ENCODE measurements at regions not wholly inside any gene's neighbourhood (a gene's known extent, or its start where the extent isn't known, plus 50 kb on each side); places are given as distances from the start of the nearest gene placed in this dataset.

DNA sequence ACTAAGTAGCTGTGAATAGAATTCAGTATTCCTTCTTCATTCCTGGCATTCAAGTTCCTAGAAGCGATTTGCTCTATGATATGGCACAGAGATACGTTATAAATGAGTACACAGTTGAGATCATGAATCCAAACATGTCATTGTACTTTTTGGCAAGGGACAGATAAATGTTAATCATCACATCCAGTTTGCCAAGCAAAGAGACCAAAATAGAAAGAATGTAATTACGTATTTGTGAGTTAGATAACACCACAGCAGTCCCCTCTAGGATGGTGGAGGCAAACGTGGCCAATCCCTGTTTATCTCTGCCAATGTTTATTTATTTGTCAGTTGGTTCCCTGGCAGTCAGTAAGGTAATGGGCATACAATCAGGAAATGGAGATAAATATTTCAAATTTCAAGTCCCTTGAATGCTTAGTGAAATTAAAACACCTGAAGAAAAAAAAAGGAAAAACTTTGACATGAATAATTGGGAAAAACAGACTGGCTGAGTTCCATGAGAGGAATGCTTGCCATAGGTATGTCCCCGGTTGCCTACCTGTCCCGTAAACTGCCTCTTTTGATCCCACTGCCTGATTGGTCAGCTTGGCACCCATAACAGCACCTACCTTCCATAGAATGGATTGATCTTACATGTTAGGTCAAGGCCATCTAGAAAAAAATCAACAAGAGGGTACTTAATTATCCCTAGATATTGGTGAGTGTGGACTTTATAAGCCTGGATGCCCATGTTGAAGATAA, 451.1 kb upstream of the NETO1 start:
- Histone ChIP-seq H3K27ac (ENCODE audit: low read length) (no peak overlapping the region), H3K9ac (ENCODE audit: low read length) (no peak overlapping the region), H3K36me3 (ENCODE audit: control insufficient read depth, low read depth, low read length) (no peaks in the 10 kb centered on the region), H3K4me3 (ENCODE audit: low read length) (no peak overlapping the region), H3K27me3 (ENCODE audit: control insufficient read depth, insufficient read depth, low read length) (no peaks in the 10 kb centered on the region), H3K9me3 (ENCODE audit: control insufficient read depth, low read depth, low read length) (no peaks in the 10 kb centered on the region), H3K4me1 (ENCODE audit: control insufficient read depth, low read depth, low read length) (no peaks in the 10 kb centered on the region)

DNA sequence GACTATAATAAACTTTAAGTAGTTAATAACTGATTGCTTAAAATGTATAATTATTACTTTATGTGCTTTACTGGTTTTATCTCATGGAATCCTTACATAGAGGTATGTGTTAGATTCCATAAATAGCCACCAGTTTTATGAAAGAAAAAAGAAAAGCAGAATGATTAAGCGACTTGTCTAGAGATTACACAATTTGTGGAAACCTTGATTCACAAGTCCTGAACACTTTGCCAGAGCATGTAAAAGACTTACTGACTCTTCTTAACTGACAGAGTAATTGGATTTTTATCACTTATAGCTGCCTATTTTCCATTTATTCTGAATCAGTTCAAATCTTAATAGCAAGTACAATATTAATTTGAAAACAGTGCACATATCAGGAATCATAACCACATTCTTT, 448.7 kb upstream of the NETO1 start:
- H3K9ac ChIP-seq (ENCODE audit: low read length) = no peak overlapping the region
- no peak overlapping the region for H3K27ac ChIP-seq (ENCODE audit: low read length)
- H3K9me3 ChIP-seq (ENCODE audit: control insufficient read depth, low read depth, low read length) = no peaks in the 10 kb centered on the region
- no peaks in the 10 kb centered on the region for H3K4me1 ChIP-seq (ENCODE audit: control insufficient read depth, low read depth, low read length)
- H3K36me3 ChIP-seq (ENCODE audit: control insufficient read depth, low read depth, low read length) = no peaks in the 10 kb centered on the region
- no peaks in the 10 kb centered on the region for H3K27me3 ChIP-seq (ENCODE audit: control insufficient read depth, insufficient read depth, low read length)
- H3K4me3 ChIP-seq (ENCODE audit: low read length) = no peak overlapping the region

DNA sequence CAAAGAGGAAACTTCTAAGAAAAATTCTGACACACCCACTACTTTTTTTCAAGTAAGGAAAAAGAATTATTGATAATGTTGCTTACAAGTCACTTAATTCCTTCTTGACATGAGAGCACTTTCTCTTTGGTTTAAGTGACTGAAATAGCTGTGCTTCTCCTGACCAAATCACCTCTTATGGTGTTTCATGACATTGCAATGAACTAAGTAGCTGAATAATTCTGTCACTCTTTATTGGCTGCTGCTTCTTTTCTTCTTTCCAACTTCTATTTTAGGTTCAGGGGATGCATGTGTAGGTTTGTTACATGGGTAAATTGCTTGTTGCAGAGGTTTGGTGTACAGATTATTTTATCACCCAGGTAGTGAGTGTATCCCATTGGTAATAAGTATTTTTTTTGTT, 447.6 kb upstream of the NETO1 start:
- no peak overlapping the region for H3K27ac ChIP-seq (ENCODE audit: low read length)
- H3K36me3 ChIP-seq (ENCODE audit: control insufficient read depth, low read depth, low read length) = no peaks in the 10 kb centered on the region
- H3K4me1 ChIP-seq (ENCODE audit: control insufficient read depth, low read depth, low read length) = no peaks in the 10 kb centered on the region
- H3K27me3 ChIP-seq (ENCODE audit: control insufficient read depth, insufficient read depth, low read length) = no peaks in the 10 kb centered on the region
- no peak overlapping the region for H3K9ac ChIP-seq (ENCODE audit: low read length)
- H3K4me3 ChIP-seq (ENCODE audit: low read length) = no peak overlapping the region
- H3K9me3 ChIP-seq (ENCODE audit: control insufficient read depth, low read depth, low read length) = no peaks in the 10 kb centered on the region

DNA sequence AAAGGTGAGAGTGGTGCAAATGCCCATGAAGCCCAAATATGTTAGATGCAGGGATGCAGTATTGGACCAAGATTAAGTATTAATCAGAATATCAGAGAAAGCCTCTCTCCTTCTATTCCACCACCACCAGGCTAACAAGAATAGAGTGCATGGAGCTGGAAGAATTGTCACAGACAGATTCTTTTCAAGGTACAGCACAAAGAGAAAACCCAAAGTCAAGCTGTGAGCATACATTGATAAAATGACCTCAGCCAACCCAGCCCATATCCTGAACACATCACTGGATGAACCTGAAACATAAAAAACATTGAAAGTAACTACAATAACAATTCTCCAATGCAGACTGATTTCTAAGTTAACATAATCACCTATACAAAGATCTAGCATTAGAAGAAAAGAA, 445.7 kb upstream of the NETO1 start:
- H3K27ac ChIP-seq (ENCODE audit: low read length) = no peak overlapping the region
- no peaks in the 10 kb centered on the region for H3K4me1 ChIP-seq (ENCODE audit: control insufficient read depth, low read depth, low read length)
- H3K36me3 ChIP-seq (ENCODE audit: control insufficient read depth, low read depth, low read length) = no peaks in the 10 kb centered on the region
- H3K27me3 ChIP-seq (ENCODE audit: control insufficient read depth, insufficient read depth, low read length) = no peaks in the 10 kb centered on the region
- no peak overlapping the region for H3K9ac ChIP-seq (ENCODE audit: low read length)
- H3K9me3 ChIP-seq (ENCODE audit: control insufficient read depth, low read depth, low read length) = no peaks in the 10 kb centered on the region
- H3K4me3 ChIP-seq (ENCODE audit: low read length) = no peak overlapping the region

DNA sequence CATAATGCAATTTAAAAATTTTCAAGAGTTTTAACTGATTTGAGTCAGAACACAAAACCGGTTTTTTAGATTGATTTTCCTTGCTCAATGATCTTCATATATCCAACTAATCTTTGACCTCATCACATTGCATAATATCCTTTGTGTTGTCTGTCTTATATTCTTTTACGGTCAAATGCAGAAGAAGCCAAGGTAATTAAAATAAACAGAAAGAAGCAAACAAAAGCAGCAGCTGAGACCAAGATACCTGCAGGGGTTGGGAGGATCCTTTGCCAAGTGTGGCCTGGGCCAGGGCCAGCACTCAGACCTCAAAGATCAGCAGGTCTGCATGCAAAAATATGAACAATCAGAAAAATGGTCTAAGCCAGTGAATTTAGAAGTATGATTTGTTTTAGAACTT, 428.9 kb upstream of the NETO1 start:
- no peak overlapping the region for H3K27ac ChIP-seq (ENCODE audit: low read length)

DNA sequence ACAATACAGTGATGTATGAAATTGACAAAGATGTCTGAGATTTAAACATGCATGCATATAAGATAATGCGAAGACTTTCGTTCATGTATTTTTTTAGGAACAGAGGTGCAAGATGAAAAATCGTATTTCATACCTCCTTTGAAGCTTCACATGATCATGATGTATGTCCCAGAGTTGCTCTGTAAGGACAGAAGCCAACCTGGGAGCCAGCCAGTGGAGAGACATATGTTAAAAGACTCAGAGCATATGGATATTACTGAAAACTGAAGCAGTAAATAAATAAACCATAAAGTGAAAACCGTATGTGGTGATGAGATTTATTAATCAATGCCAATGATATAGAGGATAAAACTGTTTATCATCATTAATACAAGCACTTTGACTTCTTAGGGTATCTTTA, 424.4 kb upstream of the NETO1 start:
- H3K4me3 ChIP-seq (ENCODE audit: low read length) = no peak overlapping the region

More for the DNA sequence above, 428.9 kb upstream of the NETO1 start:
- H3K4me1 ChIP-seq (ENCODE audit: control insufficient read depth, low read depth, low read length) = no peaks in the 10 kb centered on the region
- no peak overlapping the region for H3K4me3 ChIP-seq (ENCODE audit: low read length)
- H3K36me3 ChIP-seq (ENCODE audit: control insufficient read depth, low read depth, low read length) = no peaks in the 10 kb centered on the region
- H3K9me3 ChIP-seq (ENCODE audit: control insufficient read depth, low read depth, low read length) = no peaks in the 10 kb centered on the region
- H3K9ac ChIP-seq (ENCODE audit: low read length) = no peak overlapping the region
- no peaks in the 10 kb centered on the region for H3K27me3 ChIP-seq (ENCODE audit: control insufficient read depth, insufficient read depth, low read length)

DNA sequence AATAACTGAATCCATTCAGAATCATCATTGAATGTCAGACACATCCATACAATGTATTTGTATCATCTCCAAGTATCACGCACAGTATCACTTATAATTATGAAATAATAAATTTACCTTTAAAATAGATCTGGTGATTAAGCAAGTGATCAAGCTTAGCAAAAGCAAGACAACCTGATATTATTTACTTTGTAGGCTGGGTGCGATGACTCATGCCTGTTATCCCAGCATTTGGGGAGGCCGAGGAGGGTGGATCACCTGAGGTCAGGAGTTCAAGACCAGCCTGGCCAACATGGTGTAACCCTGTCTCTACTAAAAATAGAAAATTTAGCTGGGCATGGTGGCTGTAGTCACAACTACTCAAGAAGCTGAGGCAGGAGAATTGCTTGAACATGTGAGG, 421.0 kb upstream of the NETO1 start:
- no peaks in the 10 kb centered on the region for H3K27me3 ChIP-seq (ENCODE audit: control insufficient read depth, insufficient read depth, low read length)
- H3K9ac ChIP-seq (ENCODE audit: low read length) = no peak overlapping the region
- no peaks in the 10 kb centered on the region for H3K36me3 ChIP-seq (ENCODE audit: control insufficient read depth, low read depth, low read length)
- no peaks in the 10 kb centered on the region for H3K4me1 ChIP-seq (ENCODE audit: control insufficient read depth, low read depth, low read length)
- H3K27ac ChIP-seq (ENCODE audit: low read length) = no peak overlapping the region
- H3K9me3 ChIP-seq (ENCODE audit: control insufficient read depth, low read depth, low read length) = no peaks in the 10 kb centered on the region
- H3K4me3 ChIP-seq (ENCODE audit: low read length) = no peak overlapping the region

More for the DNA sequence above, 424.4 kb upstream of the NETO1 start:
- Histone ChIP-seq H3K36me3 (ENCODE audit: control insufficient read depth, low read depth, low read length) (no peaks in the 10 kb centered on the region), H3K27ac (ENCODE audit: low read length) (no peak overlapping the region), H3K27me3 (ENCODE audit: control insufficient read depth, insufficient read depth, low read length) (no peaks in the 10 kb centered on the region), H3K4me1 (ENCODE audit: control insufficient read depth, low read depth, low read length) (no peaks in the 10 kb centered on the region), H3K9me3 (ENCODE audit: control insufficient read depth, low read depth, low read length) (no peaks in the 10 kb centered on the region), H3K9ac (ENCODE audit: low read length) (no peak overlapping the region)

DNA sequence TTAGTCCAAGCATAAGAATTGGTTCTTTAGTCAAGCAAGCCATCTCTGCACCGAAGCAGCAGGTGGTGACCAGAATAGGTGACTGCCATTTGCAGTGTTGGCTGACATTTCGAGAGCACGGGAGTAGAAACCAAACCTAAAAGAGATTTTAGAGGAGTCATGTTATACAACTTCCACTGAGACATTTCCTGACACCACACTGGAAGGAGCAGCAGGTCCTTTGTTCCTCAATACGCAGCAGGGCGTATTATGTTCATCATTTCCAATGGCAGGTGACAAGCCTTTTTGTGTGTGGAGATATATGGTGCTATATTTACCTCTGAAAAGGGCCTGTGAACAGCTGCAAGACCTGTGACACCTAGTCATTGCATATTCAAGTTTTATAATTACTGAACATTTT, 418.8 kb upstream of the NETO1 start:
- Histone ChIP-seq H3K27me3 (ENCODE audit: control insufficient read depth, insufficient read depth, low read length) (no peaks in the 10 kb centered on the region), H3K27ac (ENCODE audit: low read length) (no peak overlapping the region), H3K4me3 (ENCODE audit: low read length) (no peak overlapping the region), H3K4me1 (ENCODE audit: control insufficient read depth, low read depth, low read length) (no peaks in the 10 kb centered on the region), H3K9ac (ENCODE audit: low read length) (no peak overlapping the region), H3K9me3 (ENCODE audit: control insufficient read depth, low read depth, low read length) (no peaks in the 10 kb centered on the region), H3K36me3 (ENCODE audit: control insufficient read depth, low read depth, low read length) (no peaks in the 10 kb centered on the region)

DNA sequence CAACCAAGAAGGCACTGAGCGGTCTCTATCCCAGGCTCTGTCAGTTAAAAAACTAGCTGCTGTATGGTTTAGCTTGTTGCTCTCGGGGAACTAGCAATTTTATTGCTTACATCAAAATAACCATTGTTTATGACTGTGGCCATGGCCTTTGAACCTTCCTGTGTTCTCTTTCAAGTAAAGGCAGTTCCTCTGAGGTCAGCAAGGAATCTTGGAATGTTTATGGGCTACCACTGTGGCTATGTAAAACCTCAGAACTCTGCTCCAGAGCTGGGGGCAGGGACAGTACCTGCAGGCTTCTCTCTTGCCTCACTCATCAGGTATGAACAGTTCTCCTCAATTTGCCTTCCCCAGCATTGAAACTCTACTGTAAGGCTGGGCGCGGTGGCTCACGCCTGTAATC, 416.0 kb upstream of the NETO1 start:
- Histone ChIP-seq H3K27me3 (ENCODE audit: control insufficient read depth, insufficient read depth, low read length) (no peaks in the 10 kb centered on the region), H3K9ac (ENCODE audit: low read length) (no peak overlapping the region), H3K27ac (ENCODE audit: low read length) (no peak overlapping the region), H3K36me3 (ENCODE audit: control insufficient read depth, low read depth, low read length) (no peaks in the 10 kb centered on the region), H3K4me3 (ENCODE audit: low read length) (no peak overlapping the region), H3K9me3 (ENCODE audit: control insufficient read depth, low read depth, low read length) (no peaks in the 10 kb centered on the region), H3K4me1 (ENCODE audit: control insufficient read depth, low read depth, low read length) (no peaks in the 10 kb centered on the region)

DNA sequence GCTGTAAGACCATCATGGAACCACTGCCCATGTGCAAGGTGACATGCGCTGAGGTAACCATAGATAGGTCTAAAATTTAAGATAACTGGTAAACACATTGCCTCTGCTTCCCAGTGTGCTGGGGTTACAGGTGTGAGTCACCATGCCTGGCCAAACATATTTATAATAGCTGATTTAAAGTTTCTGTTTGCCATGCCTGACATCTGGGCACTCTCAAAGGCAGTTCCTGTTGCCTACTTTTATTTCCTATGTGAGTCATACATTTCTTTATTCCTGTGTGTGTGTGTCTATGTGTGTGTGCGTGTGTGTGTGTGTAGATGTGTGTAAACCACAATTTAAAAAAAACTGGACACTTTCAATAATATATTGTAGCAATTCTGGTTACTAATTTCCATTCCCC, 415.2 kb upstream of the NETO1 start:
- Histone ChIP-seq H3K4me1 (ENCODE audit: control insufficient read depth, low read depth, low read length) (no peaks in the 10 kb centered on the region), H3K27me3 (ENCODE audit: control insufficient read depth, insufficient read depth, low read length) (no peaks in the 10 kb centered on the region), H3K4me3 (ENCODE audit: low read length) (no peak overlapping the region), H3K9me3 (ENCODE audit: control insufficient read depth, low read depth, low read length) (no peaks in the 10 kb centered on the region), H3K27ac (ENCODE audit: low read length) (no peak overlapping the region), H3K9ac (ENCODE audit: low read length) (no peak overlapping the region), H3K36me3 (ENCODE audit: control insufficient read depth, low read depth, low read length) (no peaks in the 10 kb centered on the region)

DNA sequence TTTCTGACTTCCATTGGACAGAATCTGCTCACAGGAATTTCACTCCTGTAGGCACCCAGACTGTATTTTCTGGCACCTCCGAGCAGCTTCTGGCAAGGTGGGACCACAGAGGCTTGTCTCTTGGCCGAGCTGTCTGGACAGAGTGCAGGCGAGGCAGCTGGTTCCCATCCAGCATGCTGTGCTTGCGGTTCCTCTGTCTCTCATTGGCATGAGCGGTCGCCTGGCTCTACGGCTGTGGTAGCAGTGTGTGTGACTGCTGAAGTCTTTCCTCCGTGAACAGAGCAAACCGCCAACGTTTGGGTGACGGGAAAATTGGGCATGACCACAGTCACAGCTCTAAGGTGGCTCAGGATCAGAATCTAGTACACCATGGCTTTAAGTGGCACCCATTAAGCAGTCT, 411.7 kb upstream of the NETO1 start:
- H3K9ac ChIP-seq (ENCODE audit: low read length) = no peak overlapping the region
- no peaks in the 10 kb centered on the region for H3K4me1 ChIP-seq (ENCODE audit: control insufficient read depth, low read depth, low read length)
- H3K4me3 ChIP-seq (ENCODE audit: low read length) = no peak overlapping the region
- H3K9me3 ChIP-seq (ENCODE audit: control insufficient read depth, low read depth, low read length) = no peaks in the 10 kb centered on the region
- H3K27ac ChIP-seq (ENCODE audit: low read length) = no peak overlapping the region
- no peaks in the 10 kb centered on the region for H3K27me3 ChIP-seq (ENCODE audit: control insufficient read depth, insufficient read depth, low read length)
- H3K36me3 ChIP-seq (ENCODE audit: control insufficient read depth, low read depth, low read length) = no peaks in the 10 kb centered on the region

DNA sequence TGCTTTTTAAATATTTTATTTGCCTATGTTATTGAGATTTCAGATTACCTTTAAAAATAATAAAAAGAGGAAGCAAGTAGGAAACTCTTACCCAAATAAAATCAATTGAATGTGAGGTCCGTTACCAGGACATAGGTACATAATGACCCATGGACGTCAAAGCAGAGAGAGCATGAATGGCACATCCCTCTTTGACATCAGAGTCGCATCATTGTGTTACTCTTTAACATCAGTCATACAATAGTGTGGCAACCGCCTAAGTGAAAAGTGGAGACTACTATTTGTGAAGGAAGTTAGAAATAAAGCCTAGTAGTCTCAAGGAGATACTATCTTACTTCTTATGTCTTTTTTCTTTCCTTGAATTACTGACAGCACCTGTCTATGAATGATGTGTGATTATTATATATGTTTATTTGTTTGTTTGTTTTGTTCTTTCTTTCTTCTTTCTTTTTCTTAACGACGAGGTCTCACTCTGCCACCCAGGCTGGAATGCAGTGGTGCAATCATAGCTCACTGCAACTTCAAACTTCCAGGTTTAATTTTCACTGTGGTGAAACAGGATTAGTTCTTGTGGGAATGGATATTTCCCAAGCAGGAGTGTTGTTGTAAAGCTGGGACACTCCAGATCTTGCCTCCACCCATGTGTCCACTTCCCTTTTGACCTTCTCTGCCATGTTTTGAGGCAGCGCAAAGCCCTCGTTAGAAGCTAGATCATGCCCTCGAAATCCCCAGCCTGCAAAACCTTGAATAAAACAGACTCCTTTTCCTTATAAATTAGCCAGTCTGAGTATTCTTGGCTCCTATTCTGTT, 407.2 kb upstream of the NETO1 start:
- no peaks in the 10 kb centered on the region for H3K9me3 ChIP-seq (ENCODE audit: control insufficient read depth, low read depth, low read length)
- no peaks in the 10 kb centered on the region for H3K4me1 ChIP-seq (ENCODE audit: control insufficient read depth, low read depth, low read length)
- no peak overlapping the region for H3K9ac ChIP-seq (ENCODE audit: low read length)
- no peak overlapping the region for H3K4me3 ChIP-seq (ENCODE audit: low read length)
- no peak overlapping the region for H3K27ac ChIP-seq (ENCODE audit: low read length)
- no peaks in the 10 kb centered on the region for H3K27me3 ChIP-seq (ENCODE audit: control insufficient read depth, insufficient read depth, low read length)
- no peaks in the 10 kb centered on the region for H3K36me3 ChIP-seq (ENCODE audit: control insufficient read depth, low read depth, low read length)
